Colon (tissue), 2 donors: ENCODE measurements at regions not wholly inside any gene's neighbourhood (a gene's known extent, or its start where the extent isn't known, plus 50 kb on each side); places are given as distances from the start of the nearest gene placed in this dataset.

Experiments
- FAIRE-seq: peaks from 2 replicates; lab custom pipeline; 2012; peaks lifted over from hg19 to GRCh38; lab: Jason Lieb, UNC
- donor health status: control.
- donor health status: control.

- FAIRE-seq: no peak
These were observed 828.8 kb upstream of the SEL1L start for GRCh38 chr14:82362452-82362851.

DNA sequence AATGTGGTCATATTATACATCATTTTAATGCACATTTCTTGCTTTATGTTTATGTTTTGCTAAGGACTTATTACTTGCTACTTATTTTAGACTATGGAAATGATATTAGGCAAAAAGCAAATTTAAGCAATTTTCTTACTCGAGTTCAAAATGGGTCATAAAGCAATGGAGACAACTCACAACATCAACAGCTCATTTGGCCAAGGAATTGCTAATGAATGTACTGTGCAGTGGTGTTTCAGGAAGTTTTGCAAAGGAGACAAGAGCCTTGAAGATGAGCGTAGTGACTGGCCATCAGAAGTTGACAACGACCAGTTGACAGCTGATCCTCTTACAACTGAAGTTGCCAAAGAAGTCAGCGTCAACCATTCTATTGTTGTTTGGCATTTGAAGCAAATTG is 831.8 kb upstream of the SEL1L start:
- no peak for FAIRE-seq

DNA sequence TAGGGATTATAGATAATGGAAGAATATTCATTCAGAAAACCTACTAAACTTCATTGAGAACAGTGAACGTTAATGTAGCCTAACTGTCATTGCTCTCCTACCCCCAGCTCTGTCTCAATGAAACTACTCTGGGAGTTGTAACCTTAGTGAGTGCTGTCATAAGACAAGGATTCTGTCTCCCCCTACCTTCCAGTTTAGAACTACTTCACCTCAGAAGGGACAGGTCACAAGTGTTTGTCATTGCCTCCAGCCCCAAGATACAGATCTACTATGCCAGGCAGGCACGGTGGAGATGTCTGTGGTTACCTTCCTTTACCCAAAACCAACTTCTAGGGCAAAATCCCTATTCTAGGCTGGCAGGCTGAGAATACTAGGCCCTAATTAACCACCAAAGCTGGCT is 833.1 kb upstream of the SEL1L start:
- FAIRE-seq: no peak

DNA sequence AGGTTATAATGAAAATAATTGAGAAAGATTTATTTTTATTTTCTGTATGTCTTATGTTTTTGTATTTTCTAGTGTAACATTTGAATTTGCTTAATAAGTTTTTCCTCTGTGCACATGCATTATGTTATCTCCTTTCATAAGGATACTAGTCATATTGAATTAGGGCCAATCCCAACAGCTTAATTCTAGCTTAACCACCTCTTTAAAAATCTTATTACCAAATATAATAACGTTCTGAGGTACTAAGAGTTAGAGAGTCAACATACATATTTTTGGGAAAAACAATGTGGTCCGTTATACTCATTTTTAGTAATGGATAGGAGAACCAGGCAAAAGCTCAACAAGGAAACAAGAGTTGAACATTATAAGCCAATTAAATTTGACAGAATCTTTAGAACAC is 845.6 kb upstream of the SEL1L start:
- FAIRE-seq: no peak

GRCh38 chr14:82385048-82385447 is 851.4 kb upstream of the SEL1L start:
- no peak for FAIRE-seq

- no peak for FAIRE-seq
These were observed 854.0 kb upstream of the SEL1L start for GRCh38 chr14:82387699-82388098.

DNA sequence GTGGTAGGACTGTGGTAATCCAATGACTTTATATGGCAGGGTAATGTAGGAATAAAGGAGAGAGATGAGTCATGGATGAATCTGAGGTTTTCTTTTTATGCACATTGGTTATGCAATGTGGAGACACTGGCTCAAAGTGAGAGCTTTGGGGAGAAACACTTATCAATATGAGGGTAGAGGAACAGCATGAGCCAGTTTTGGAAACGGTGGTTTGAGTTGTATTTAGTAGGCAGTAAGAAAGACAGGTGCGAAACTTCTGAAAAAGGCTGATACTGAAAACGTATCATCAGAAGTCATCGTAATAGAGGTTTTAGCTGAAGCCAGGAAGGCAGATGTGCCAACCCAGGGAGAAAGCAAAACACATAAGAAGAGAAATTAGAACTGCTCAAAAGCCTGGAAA is 854.8 kb upstream of the SEL1L start:
- FAIRE-seq: no peak

DNA sequence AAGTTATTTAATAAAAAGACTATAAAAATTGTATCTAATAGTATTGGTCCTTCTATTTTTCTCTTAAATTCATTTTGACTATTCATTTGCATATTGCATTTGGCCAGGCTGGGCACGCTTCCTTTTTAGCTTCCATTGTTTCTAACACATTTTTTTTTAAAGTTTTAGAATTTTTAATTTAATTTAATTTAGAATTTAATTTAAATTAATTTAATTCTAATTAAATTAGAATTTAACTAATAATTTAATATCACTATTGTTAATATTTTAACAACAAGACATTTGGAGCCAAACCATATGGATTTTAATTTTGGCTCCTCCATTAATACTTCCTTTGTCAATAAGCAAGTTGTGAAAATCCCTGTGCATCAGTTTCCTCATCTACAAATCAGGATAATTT is 856.9 kb upstream of the SEL1L start:
- FAIRE-seq: no peak

- FAIRE-seq: no peak
These were observed 861.3 kb upstream of the SEL1L start for GRCh38 chr14:82394916-82395315.

DNA sequence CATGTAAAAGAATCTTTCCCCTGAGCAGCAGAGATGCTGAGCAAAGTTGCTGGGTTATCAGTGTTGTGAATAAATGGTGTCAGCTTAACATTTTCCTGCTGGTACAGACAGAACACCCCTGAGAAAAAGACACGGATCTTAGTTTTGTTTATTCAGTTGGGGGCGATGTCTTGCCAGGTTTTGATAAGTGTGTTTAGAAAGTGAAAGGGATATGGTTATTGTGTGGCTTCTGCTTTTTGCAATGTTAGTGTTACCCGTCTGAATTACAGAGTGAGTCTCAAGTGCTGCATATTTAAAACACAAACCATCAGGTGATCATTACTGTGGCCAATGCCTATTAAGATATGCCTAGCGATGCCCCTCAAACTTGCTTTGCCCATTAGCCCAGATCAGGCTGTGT is 864.6 kb upstream of the SEL1L start:
- no peak for FAIRE-seq

DNA sequence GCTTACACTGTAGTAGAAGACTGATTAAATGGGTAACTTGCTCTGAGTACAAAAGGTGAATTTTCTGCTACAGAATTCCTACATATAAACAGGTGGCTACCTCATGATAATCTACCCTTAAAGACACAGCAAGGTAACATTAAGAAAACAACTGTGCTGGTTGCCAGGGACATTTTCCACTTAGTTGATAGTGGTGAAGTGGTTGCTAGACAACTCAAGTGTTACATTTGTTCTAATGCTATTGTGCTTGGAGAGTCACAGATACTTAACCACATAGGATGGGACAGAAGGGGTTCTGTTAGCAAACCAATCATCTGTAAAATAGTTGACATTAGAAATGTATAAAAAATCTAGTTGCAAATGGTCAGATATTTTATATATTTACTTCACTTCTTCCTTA is 870.3 kb upstream of the SEL1L start:
- FAIRE-seq: no peak

DNA sequence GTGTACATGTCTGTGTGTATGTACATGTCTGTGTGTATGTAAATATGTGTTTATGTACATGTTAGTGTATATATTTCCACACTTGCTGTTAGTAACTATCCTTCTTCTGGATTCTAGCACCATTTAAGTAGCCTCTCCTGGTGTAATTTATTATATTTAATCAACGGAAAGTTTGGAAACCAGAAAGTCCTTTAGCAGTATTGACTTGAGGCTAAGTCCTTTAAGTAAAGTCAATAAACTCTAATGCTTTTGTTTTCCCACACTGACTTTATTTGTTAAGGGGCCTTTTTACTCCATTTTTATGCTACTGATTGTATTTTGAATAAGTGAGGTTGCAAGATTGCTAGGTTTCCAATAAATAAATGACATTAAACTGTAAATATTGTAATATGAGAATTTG is 876.4 kb upstream of the SEL1L start:
- FAIRE-seq: no peak

GRCh38 chr14:82411298-82411697 is 877.6 kb upstream of the SEL1L start:
- no peak for FAIRE-seq

DNA sequence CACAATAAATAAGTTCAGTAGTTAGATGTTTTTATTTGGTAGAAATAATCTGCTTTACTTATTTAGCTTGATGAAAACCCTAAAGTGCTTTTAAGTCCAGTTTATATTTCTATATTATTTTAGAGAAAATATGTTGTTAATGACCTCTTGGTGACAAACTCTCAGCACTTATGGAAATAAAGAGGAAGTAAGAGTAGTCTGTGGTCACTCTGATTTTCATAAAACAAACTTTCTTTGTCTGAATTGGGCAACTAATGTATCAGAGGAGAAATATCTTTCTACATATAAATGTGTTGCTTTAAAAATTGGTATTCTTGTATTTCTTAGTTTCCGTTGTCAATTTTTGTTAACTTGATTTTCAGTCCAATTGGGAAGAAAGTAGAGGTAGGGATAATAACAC is 878.9 kb upstream of the SEL1L start:
- no peak for FAIRE-seq

DNA sequence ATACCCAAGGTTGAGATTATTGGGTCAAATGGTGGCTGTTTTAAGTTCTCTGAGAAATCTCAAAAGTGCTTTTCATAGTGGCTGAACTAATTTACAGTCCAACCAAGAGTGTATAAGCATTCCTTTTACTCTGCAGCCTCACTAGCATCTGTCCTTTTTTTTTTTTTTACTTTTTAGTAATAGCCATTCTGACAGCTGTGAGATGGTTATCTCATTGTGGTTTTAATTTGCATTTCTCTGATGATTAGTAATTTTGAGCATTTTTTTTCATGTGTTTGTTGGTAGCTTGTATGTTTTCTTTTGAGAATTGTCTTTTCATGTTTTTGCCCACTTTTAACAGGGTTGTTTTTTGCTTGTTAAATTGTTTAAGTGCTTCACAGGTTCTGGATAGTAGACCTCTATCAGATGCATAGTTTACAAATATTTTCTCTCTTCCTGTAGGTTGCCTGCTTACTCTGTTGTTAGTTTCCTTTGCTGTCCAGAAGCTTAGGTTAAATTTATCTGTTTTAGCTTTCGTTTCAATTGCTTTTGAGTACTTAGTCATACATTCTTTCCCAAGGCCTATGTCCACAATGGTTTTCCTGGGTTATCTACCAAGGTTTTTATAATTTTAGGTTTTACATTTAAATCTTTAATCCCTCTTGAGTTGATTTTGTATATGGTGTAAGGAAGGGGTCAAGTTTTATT is 881.3 kb upstream of the SEL1L start:
- no peak for FAIRE-seq

GRCh38 chr14:82419933-82420332 is 886.3 kb upstream of the SEL1L start:
- no peak for FAIRE-seq

DNA sequence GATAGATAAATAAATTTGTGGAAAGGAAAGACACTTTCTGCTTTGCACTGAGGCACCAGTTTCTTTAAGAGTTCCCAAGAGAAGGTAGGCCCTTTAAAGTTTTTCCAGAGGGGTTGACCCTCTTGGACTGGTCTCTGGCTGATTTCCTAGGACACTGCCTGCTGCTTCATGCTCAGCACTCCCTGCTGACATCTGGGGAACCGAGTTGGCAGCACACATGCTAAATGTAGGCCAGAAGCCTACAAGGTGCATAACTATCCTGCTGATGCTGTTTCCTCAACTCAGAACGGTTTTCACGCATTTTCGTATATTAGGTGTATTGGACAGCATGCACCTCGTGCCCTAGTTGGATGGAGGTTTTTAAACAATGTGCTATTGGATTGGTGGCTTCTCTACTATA is 887.2 kb upstream of the SEL1L start:
- FAIRE-seq: no peak

DNA sequence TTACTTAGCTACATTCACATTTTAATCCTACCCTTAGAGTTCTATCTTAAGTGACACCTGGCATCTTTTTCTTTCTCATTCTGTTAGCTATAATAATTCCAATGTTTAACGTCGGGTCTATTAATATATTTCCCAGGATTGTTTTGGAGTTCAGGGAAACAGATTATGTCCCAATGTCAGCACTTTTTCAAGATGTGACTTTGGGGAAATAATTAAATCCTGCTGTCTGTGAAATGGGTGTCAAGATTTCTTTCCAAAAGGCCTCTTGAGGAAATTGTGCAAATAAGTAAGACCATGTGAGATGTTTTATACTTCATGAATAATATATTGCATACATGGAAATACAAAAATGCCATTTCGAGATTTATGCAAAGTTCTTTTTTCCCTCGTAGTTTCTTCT is 887.6 kb upstream of the SEL1L start:
- FAIRE-seq: no peak

DNA sequence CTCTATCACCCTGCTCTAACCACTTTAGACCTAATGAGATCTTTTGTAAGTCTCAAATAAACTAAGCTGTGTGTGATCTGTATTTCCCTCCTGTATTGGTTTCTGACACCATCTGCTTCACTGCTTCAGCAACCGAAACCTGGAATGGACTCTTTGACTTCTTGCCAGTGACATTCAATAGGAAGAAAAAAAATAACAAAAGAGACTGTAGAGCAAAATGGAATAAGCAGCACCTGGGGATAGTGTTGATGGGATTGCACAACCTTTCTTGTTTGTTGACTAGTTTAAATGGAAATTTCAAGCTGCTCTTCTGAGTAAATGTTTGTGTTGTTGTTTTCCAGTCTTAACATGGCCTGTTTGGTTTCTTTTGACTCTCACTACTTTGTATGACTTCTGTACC is 888.6 kb upstream of the SEL1L start:
- no peak for FAIRE-seq

DNA sequence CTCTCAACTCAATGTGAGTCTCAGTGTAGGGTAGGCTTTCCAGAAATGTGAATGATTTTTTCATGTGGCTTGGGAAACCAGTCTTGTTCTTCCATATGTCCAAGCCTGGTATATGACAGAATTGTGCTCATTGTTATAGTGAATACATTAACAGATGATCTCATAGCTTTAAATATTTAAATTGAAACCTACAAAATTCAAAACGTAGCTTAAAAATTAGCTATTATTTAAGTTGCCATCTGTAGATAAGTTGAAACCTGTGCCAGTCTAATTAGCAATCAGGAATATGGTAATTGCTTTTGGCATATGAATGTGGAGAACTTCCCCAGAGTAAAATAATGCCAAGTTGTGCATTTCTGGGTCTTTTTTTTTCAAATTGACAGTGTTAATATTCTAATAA is 891.6 kb upstream of the SEL1L start:
- no peak for FAIRE-seq

DNA sequence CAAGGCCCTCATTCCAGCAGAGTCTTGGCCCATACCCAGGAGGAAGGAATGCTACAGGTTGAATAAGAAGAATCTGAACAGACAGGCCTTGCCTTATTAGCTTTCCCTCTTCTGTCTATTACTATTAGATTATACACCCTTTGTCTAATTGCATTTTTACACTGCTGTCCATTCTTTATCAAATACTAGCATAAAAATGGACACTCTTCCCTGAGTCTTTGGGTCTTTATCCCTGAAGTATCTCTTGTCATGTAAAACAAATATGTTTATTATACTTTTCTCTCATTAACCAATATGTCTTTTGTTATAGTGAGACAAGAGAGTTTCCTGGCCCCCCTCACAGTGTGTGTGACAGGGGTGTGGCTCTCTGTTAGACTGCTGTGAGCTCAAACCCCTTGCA is 897.4 kb upstream of the SEL1L start:
- no peak for FAIRE-seq

- FAIRE-seq: no peak
These were observed 898.9 kb upstream of the SEL1L start for GRCh38 chr14:82432301-82433105.

- FAIRE-seq: no peak
These were observed 904.8 kb upstream of the SEL1L start for GRCh38 chr14:82438436-82438835.

DNA sequence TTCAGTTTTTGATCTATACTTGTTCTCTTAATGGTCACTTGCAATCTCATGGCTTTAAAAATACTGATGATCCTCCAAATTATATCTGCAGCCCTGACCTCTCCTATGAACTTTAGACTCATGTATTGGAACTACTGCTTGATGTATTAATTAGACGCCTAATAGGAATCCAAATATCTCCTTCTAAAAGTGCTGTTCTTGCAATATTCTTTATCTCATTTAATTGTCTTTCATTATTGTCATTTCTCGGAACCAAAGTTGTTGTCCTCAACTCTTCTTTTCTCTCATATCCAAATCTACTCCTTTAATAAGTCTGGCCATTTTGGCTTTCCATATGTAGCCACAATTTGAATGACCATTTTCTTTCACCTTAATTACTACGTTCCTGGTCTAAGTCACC is 907.6 kb upstream of the SEL1L start:
- no peak for FAIRE-seq
